HG03558 (cell line): ENCODE measurements at regions not wholly inside any gene's neighbourhood (a gene's known extent, or its start where the extent isn't known, plus 50 kb on each side); places are given as distances from the start of the nearest gene placed in this dataset.

ENCODE experiments used
- ATAC-seq: cut with Tn5 transposase; IDR thresholded peaks from one replicate; pipeline ENCODE4 v1.9.1; 2021; ENCODE audit warnings: moderate number of reproducible peaks; ENCODE audit not compliant: unreplicated experiment; ENCODE audit errors: extremely low read depth

DNA sequence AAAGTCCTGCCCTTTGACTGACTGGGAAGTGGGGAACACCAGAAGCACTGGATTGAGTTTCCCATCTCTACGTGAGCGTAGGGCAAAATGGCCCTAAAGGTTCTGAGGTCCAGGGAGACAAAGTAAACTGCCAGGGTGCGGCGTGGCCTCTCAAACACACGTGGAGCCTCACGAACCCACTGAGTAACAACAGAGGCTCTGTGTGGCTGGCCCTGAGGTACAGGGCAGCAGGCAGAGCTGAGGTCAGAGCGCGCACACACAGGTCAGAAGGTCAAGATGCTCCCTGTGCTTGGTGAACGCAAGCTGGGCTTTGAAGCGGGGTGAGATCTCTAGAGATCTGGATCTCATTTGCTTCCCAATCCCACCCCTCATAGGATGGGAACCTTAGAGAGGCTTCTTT is 99.0 kb upstream of the ZMIZ1 start:
- no peak for ATAC-seq

DNA sequence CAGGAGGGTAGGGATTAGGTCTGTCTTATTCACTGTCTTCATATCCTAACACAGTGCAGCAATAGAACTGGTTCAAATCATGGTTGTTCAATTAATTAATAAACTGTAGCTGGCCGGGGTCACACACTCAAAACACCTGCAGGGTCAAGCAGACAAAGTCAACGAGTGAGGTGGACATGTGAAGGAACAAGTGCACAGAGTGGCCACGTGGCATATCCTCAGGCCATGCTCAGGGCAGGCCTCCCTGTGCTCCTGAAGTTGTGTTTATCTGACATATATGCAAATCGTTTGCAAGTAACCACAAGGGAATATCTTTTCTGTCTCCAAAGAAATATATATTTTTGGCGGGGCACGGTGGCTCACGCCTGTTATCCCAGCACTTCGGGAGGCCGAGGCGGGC is 98.5 kb upstream of the ZMIZ1 start:
- no peak for ATAC-seq

DNA sequence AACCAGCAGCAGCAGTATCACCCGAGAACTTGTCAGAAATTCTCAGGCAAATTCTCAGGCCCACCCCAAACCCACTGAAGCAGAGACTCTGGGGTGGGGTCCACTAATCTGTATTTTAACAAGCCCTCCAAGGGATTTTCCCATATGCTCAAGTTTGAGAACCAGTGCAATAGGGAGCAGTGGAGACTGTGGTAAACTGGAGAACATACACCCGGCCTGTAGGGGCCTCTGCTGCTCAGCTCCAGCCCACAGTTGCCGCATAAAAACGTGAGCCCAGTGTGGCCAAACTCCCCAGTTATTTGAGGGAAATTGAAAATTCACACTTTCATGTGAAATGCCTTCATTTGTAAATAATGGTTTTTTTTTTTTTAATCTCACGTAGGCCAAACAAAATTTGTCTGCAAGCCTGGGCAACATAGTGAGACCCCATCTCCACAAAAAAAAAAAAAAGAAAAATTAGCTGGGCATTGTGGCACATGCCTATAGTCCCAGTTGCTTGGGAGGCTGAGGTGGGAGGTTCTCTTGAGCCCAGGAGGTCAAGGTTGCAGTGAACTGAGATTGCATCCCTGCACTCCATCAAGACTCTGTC is 97.6 kb upstream of the ZMIZ1 start:
- ATAC-seq, result no peak

DNA sequence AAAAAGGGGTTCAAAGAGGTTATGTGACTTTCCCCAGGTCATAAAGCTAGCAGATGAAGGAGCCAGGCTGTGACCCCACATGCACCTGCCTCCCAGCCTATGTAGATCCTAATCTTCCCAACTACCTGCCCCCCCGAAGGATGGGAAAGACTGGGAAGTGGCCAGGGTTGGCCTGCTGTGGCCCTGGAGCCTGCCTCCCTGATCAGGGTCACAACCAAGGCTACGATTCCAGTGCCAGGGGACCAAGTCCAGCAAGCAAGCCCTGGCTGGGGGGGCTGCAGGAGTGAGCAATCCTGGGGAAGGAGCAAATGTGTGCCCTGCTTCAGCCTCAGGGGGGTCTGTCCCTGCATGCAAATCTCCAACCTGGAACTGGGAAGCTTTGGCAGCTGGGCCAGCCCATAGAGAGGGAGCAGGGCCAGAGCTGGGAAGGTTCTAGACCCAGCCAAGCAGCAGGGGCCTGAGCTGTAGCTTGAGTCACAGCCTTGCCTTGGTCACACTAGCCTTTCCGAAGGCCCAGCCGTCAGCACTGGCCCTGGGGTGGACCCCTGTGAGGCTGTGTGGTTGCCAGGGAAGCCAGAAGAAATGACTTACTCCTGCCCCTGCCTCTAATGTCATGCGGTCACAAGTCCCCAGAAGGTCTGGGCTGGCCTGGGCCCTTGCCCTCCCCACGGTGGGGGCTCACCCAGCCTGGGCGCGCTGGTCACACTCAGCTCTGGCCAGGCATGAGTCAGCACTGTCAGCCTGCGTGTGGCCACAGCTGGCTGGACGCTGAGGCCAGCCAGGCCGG is 96.4 kb upstream of the ZMIZ1 start:
- no peak for ATAC-seq

DNA sequence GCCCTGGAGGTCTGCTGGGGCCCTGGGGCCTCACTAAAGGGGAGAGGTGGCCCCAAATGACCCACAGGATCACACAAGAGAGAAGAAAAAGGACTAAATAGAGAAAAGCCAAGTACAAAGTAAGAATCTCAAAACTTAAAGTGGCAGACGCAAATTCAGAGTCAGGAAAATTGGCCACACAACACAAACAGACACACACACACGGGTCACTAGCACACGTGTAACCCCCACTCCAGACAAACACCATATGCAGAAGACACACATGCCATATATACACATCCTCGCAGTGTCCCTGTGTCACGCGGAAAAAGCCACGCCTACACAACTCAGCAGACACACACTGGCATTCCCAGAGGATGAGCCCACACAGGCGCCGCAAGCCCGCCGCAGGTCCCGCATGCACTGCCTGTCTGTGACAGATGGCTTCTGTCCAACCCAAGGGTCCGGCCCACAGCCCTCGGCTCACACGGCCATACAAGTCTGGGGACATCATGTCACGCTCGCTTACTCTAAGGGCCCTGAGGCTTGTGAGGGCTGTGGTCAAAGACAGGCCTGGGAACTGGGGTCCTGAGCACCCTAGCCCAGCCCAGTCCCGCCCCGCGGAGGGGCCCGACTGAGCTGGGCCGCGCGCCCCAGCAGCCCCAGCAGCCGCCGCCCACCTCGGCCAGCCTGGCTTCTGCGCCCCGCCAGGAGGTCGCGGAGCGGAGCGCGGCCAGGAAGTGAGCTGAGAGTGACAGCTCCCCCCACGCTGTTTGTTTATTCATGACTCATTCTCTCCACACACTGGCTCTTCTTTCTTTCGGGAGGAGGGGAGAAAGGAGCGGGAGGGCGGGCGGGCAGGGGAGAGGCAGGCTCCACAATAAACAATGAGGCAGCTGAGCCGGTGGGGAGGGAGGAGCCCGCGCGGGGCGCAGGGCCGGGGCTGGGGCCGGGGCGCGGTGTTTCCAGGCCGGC is 95.5 kb upstream of the ZMIZ1 start:
- ATAC-seq, result peak; percentile 71

DNA sequence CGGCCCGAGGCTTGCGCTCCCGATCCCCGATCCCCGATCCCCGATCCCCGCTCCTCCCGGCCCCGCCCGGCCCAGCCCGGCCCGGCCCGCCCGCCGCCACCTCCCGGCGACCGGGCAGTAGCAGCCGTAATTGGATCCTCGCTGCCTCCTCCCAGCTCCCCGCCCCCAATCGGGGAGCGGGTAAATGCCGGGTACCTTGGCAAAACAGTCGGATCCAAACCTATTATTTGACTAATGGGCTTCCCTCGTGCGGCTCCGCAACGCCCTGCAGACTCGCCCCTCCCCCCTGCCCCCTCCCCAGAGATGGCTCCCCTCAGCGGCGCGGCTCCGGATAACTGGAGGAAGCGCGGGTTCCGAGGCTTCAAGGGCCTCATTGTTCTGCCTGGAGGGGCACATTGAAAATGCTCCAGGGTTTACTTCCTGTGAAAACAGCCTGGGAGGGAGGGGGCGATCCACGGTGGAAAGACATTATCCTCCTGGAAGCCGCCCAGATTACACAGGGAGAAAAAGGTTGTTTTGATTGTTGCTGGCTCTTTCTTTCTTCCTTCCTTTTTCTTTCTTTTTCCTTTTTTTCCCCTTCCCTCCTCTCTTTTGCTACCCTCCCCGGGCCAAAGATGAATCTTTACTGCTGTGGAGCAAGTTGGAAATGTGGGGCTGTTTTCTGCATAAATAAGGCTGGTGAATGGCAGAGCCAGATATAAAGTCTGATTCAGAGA is 94.7 kb upstream of the ZMIZ1 start:
- ATAC-seq, result peak; percentile 3

DNA sequence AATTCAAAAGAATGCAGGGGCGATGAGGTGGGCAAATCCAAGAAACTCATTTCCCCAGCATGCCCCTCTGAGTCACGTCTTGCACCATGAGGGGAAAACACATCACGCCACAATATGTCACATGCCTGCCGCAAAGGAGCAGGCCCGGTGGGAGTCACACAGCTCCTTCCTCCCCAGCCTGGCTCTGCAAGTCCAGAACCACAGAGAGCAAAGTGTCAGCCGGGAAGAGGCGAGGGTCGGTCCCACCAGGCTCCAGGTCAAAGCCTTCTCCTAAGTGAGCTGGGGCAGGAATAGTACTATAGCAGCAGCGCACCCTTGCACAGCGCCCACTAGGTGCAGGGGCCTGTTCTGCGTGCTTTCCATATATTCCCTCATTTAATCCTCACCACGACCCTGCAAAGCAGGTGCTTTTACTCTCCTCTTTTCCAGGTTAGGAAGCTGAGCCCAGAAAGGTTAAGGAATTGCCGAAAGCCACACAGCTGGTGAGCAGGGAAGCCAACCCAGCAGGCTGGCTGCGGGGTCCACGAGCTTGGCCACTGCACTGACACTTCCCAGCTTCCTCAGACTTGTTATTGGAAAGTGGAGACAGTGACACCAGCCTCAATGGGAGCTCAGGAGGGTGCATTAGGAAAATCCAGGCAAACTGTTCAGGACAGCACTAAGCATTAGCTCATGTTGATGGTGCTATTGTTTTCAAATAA is 94.0 kb upstream of the ZMIZ1 start:
- no peak for ATAC-seq

DNA sequence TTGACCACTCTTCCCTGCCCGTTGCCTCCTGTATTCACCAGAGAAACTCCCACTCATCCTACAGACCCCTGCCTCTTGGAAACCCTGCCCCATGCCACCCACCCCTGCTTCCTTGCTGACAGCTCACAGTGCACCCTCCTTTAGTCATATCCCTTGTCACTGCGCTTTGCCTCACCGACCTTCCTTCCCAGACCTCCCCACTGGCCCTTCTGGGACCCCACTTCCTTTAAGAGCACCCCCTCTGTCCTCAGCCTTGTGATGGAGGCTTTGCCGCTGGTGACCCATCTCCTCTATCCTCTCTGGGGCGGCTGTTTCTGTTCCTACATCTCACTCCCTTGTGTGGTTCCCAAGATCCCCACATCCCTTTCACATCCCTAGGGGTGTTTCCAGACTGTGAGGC is 92.8 kb upstream of the ZMIZ1 start:
- ATAC-seq, result no peak

DNA sequence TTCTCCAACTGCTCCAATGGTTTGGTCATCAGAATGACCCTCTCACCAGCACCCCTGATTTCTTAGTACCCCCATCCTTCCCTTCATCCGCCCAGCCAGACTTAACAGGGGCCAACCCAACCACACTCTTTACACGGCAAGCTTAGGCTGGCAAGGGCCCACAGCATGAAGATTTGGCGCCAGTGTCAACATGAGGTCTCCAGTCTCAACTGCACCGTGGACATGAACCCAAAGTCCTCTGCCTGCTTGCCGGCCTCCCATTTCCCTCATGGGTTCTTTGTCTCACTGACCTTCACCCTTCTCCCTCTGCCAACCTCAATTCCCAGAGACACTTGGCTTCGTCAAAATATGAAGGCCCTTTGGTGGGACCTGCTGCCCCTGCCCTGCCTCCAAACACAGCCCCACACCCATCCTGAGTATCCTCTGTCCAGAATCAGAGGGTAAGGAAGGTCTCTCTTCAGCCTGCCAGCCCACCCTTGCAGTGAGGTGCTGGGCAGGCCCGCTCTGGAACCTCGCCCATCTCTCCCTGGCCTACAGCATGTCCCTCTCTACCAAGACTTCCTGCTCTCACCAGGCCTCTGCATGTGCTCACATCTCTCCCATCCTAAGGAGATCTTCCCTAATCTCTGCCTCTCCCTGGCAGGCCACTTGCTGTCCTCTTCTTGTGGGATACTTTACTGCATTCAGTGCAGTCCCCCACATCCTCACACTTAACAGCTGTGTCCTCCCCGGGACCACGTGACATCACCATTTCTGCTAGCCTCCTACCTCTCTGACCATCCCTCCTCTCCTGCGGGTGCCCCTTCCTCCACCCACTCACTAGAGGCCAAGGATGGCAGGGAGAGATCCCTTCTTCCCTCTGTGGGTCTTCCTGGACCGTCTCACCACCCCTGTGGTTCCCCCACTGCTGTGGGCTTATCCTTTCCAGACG is 91.7 kb upstream of the ZMIZ1 start:
- no peak for ATAC-seq

DNA sequence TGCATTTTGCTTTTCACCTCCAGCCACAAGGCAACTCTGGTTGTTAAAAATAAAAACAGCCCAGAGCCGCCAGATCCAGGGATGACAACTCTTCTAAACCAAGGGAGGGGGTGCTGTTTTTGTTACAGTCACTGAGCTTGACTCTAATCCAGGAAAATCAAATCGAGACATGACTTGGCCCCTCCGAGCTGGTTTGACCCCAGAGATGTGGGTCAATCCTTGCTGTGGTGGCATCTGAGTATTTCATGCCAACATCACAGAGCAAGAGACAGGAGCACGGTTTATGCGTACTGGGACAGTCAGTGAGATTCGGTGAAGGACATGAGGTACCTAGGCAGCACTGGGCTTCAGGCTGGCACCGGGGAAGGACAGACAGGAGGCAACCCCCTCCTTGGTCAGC is 88.8 kb upstream of the ZMIZ1 start:
- no peak for ATAC-seq

DNA sequence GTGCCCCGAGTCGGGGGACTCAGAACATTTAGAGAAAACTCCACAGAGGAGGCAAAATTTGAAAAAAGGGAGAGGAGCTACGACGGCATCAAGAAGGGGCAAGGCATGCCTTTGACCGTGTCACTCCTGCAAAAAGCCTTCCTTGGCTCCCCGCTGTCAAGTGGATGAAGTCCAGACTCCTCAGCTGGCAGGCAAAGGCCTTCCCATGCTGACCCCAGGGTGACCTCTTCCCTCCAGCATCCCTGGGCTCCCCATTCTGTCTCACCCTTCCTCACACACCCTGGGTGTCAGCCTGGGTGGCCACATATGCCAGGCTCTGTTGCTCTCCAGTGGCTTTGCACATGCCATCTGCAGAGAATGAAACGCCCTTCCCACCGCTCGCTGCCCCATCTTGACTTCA is 88.4 kb upstream of the ZMIZ1 start:
- no peak for ATAC-seq

DNA sequence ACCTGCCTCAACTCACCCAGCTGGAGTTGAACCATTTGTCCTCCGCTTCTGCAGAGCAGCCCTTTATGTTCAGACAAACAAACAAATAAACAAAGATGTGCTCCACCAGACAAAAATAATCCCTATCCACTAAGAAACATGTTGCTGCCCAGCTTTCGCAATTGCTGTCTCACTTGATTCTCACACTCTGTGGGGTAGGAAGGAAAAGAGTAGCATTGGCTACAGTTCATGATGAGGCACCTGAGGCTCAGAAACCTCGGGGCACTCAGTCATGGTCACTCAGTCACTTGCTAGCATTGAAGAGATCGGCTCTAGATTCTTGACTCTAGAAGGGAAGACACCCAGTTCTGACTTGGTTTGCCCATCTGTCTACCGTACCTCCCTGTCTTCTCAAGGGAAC is 88.0 kb upstream of the ZMIZ1 start:
- no peak for ATAC-seq

DNA sequence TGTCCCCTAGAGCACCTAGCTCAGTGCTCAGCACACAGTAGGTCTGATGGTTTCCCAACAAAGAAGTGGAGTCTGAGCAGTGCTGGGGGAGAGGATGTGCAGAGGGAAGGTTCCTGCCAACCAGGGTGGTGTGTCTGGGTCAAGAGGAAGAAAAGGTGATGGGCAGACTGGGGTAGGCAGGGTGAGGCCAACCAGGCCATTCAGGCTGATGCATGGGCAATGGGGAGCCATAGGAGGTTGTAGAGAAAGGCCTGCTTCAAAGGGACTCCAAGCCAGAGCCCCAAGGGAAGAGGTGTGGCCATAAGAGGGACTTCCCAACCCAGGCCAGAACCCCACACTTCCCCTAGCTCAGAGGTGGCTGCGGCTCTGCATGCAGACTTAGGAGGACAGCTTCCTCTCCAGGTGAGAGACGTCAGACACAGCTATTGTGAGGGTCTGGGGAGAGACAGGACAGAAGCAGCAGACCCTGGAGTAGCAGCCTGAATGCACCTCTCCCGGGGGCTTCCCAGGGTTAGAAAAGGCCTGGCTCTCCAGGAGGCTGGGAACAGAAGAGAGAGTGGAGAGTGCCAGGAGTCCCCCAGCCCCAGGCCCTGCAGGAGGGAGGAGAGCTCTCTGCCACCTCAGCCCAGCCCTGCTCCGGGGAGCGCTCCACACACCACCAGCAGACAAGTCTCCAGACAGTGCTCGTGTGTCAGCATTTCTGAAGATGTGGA is 87.4 kb upstream of the ZMIZ1 start:
- no peak for ATAC-seq

DNA sequence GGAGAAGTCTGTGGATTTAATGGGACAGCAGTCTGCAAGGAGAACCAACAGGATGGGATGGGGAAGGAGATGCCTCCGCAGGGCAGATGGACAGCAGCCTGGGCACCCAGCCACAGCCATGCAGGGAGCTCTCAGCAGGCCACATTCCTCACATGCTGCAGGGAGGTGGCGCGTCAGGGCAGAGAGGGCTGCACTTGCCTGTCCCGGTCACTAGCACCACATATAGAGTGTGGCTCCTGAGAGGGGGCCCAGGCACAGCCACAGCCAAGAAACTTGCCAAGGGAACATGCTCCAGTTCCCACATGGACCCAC is 86.8 kb upstream of the ZMIZ1 start:
- no peak for ATAC-seq

DNA sequence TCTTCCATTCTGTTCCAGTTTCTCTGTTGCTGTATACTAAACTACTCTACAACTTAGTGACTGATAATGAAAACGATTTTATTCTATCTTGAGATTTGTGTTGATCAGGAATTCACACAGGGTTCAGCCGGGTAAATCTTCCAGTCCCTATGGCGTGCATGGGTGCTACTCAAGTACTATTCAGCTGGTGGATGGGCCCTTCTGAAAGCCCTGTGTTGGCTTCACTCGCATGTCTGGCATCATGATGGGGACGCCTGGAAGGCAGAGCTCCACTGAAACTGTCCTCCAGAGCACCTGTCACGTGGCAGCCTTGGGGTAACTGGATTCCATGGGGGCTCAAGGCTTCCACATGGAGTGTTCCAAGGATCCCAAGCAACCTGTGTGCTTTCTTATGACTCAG is 86.0 kb upstream of the ZMIZ1 start:
- ATAC-seq, result no peak

DNA sequence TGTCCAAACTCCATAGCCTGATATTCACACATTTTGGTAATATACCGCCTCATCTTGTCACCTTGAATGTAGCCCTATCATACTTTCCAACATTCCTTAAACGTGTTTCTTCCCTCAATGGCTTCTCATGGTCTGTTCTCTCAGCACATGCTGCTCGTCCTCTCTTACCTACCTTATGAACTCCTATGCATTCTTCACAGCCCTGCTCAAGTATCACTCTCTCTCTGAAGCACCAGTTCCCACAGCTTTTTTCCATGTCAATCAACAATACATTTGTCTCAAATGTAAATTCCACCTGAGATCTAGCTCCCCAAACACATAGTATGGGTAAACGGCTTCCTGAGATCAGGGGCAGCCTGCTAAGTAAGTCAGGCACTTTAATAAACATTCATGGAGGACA is 85.2 kb upstream of the ZMIZ1 start:
- no peak for ATAC-seq

DNA sequence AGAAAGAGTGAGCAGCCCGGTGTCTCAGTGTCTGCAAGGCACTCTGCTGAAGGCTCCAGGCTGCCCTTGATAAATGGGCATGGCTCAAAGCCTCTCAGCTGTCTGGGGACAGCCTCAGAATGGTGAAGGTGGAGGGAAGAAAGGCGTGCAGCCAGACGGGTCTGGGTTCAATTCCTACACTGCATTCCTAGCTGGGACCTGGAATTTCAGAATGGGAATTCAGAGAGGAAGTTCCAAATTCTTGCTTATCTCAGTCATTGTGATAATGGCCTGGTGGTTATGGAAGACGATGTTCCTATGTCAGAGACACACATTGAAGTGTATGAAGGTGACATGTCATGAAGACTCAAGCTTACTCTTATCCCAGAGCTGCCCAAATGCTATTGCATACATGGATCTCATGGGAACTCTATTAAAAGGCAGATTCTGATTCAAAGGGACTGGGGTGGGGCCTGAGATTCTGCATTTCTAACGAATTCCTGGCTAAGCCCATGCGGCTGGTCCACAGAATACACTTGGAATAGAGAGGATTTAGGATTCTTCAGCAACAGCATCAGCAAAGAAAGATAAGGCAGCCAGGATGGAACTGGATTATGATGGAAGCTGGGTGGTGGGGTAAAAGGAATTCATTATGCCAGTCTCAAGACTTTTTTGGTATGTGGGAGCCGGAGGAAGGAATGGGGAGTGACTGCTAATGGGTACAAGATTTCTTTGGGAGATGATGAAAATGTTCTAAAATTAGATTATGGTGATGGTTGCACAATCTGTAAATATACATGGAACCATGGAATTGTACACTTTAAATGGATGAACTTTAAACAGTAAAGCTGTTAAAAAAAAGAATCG is 82.6 kb upstream of the ZMIZ1 start:
- no peak for ATAC-seq

DNA sequence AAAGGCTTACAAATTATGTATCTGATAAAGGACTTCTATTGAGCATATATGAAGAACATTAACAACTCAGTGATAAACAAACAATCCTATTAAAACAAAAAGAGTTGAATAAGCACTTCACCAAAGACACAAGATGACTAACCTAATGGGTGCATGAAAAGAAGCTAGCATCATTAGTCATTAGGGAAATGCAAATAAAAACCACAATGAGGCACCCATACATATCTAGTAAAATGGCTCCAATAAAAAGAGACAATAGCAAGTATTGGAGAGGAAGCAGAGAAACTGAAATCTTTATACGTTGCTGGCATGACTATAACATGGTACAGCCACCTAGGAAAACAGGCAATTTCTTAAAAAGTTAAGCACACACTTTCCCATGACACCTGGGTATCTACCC is 77.6 kb upstream of the ZMIZ1 start:
- no peak for ATAC-seq
